ENCODE measurements at regions not wholly inside any gene's neighbourhood (a gene's known extent, or its start where the extent isn't known, plus 50 kb on each side); places are given as distances from the start of the nearest gene placed in this dataset.
A peak's percentile ranks its signal among the peaks of the same experiment; 100 is the strongest.

- Histone ChIP-seq H3K27me3 (ENCODE audit: control insufficient read depth, insufficient read depth, low read length) (no peaks in the 10 kb centered on the region), H3K4me3 (ENCODE audit: low read depth, low read length) (no peak overlapping the region), H3K36me3 (ENCODE audit: control insufficient read depth, insufficient read depth, low read length) (no peaks in the 10 kb centered on the region)
- no peak for TF ChIP-seq CTCF (IDR thresholded peaks at IDR 0.05; ENCODE audit: insufficient read depth, low read length, poor library complexity, severe bottlenecking)
- DNase-seq (ENCODE audit: low read depth): no peak
These were observed 146.4 kb upstream of the ARID1B start for GRCh38 chr6:156630613-156631302.

GRCh38 chr6:156628805-156629204, 148.4 kb upstream of the ARID1B start:
- no peaks in the 10 kb centered on the region for H3K27me3 ChIP-seq (ENCODE audit: control insufficient read depth, insufficient read depth, low read length)
- no peaks in the 10 kb centered on the region for H3K36me3 ChIP-seq (ENCODE audit: control insufficient read depth, insufficient read depth, low read length)
- DNase-seq (ENCODE audit: low read depth): no peak
- no peak overlapping the region for H3K4me3 ChIP-seq (ENCODE audit: low read depth, low read length)
- no peak for TF ChIP-seq CTCF (IDR thresholded peaks at IDR 0.05; ENCODE audit: insufficient read depth, low read length, poor library complexity, severe bottlenecking)

GRCh38 chr6:156627524-156627923, 149.7 kb upstream of the ARID1B start:
- no peaks in the 10 kb centered on the region for H3K27me3 ChIP-seq (ENCODE audit: control insufficient read depth, insufficient read depth, low read length)
- no peaks in the 10 kb centered on the region for H3K36me3 ChIP-seq (ENCODE audit: control insufficient read depth, insufficient read depth, low read length)
- DNase-seq (ENCODE audit: low read depth): no peak
- no peak overlapping the region for H3K4me3 ChIP-seq (ENCODE audit: low read depth, low read length)
- no peak for TF ChIP-seq CTCF (IDR thresholded peaks at IDR 0.05; ENCODE audit: insufficient read depth, low read length, poor library complexity, severe bottlenecking)

GRCh38 chr6:156622185-156622584, 155.0 kb upstream of the ARID1B start:
- Histone ChIP-seq H3K4me3 (ENCODE audit: low read depth, low read length) (no peak overlapping the region), H3K27me3 (ENCODE audit: control insufficient read depth, insufficient read depth, low read length) (no peaks in the 10 kb centered on the region), H3K36me3 (ENCODE audit: control insufficient read depth, insufficient read depth, low read length) (no peaks in the 10 kb centered on the region)
- no peak for DNase-seq (ENCODE audit: low read depth)
- TF ChIP-seq CTCF (IDR thresholded peaks at IDR 0.05; ENCODE audit: insufficient read depth, low read length, poor library complexity, severe bottlenecking): no peak

GRCh38 chr6:156620331-156620730, 156.8 kb upstream of the ARID1B start:
- DNase-seq (ENCODE audit: low read depth): no peak
- Histone ChIP-seq H3K27me3 (ENCODE audit: control insufficient read depth, insufficient read depth, low read length) (no peaks in the 10 kb centered on the region), H3K36me3 (ENCODE audit: control insufficient read depth, insufficient read depth, low read length) (no peaks in the 10 kb centered on the region), H3K4me3 (ENCODE audit: low read depth, low read length) (no peak overlapping the region)
- TF ChIP-seq CTCF (IDR thresholded peaks at IDR 0.05; ENCODE audit: insufficient read depth, low read length, poor library complexity, severe bottlenecking): no peak

- TF ChIP-seq CTCF (IDR thresholded peaks at IDR 0.05; ENCODE audit: insufficient read depth, low read length, poor library complexity, severe bottlenecking): no peak
- H3K4me3 ChIP-seq (ENCODE audit: low read depth, low read length): no peak overlapping the region
- H3K36me3 ChIP-seq (ENCODE audit: control insufficient read depth, insufficient read depth, low read length): no peaks in the 10 kb centered on the region
- no peaks in the 10 kb centered on the region for H3K27me3 ChIP-seq (ENCODE audit: control insufficient read depth, insufficient read depth, low read length)
- peak; percentile 2 for DNase-seq (ENCODE audit: low read depth)
These were observed 158.5 kb upstream of the ARID1B start for GRCh38 chr6:156618600-156619205.
